Sigmoid colon (tissue), 3 donors: ENCODE measurements at regions not wholly inside any gene's neighbourhood (a gene's known extent, or its start where the extent isn't known, plus 50 kb on each side); places are given as distances from the start of the nearest gene placed in this dataset.

Source experiments
- POLR2A ChIP-seq, 2 donors: fragments of 450-650 bp; IDR thresholded peaks; one replicate each; pipeline ENCODE4 v1.6.1; 2016; ENCODE audit warnings: antibody characterized with exemption in 2 of 2, mild to moderate bottlenecking in 2 of 2, moderate library complexity in 2 of 2
- TF ChIP-seq, protein P1 (sequence below), 4 experiments: fragments of 450-650 bp in 3 of 4; fragments of 200-600 bp in 1 of 4; IDR thresholded peaks; one replicate each; pipeline ENCODE4 v1.5.1; 2016 to 2019; ENCODE audit warnings: antibody characterized with exemption in 4 of 4, mild to moderate bottlenecking in 3 of 4, moderate library complexity in 2 of 4

- TF ChIP-seq, protein P1, sequence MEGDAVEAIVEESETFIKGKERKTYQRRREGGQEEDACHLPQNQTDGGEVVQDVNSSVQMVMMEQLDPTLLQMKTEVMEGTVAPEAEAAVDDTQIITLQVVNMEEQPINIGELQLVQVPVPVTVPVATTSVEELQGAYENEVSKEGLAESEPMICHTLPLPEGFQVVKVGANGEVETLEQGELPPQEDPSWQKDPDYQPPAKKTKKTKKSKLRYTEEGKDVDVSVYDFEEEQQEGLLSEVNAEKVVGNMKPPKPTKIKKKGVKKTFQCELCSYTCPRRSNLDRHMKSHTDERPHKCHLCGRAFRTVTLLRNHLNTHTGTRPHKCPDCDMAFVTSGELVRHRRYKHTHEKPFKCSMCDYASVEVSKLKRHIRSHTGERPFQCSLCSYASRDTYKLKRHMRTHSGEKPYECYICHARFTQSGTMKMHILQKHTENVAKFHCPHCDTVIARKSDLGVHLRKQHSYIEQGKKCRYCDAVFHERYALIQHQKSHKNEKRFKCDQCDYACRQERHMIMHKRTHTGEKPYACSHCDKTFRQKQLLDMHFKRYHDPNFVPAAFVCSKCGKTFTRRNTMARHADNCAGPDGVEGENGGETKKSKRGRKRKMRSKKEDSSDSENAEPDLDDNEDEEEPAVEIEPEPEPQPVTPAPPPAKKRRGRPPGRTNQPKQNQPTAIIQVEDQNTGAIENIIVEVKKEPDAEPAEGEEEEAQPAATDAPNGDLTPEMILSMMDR (IDR thresholded peaks at IDR 0.05): no peak
- no peak for TF ChIP-seq POLR2A (IDR thresholded peaks at IDR 0.05)
These were observed 184.8 kb upstream of the CDH4 start for GRCh38 chr20:61067221-61067620.
